Loucy (cell line): ENCODE measurements at regions not wholly inside any gene's neighbourhood (a gene's known extent, or its start where the extent isn't known, plus 50 kb on each side); places are given as distances from the start of the nearest gene placed in this dataset.

Experiments used
- H2AFZ ChIP-seq: fragments of 200-600 bp; sonication (generic); 2 replicates; pipeline ENCODE4 v1.6.0; 2016; ENCODE audit warnings: antibody characterized with exemption, mild to moderate bottlenecking, low read length, moderate library complexity
- H3F3A ChIP-seq: fragments of 200-600 bp; 2 replicates; pipeline ENCODE4 v1.6.0; 2016; ENCODE audit warnings: antibody characterized with exemption, low read depth, mild to moderate bottlenecking
- H3K27me3 ChIP-seq: fragments of 200-600 bp; sonication (generic); 2 replicates; pipeline ENCODE4 v1.6.1; 2014; ENCODE audit warnings: low read length, mild to moderate bottlenecking; ENCODE audit not compliant: insufficient read depth, poor library complexity, severe bottlenecking
- H3K36me3 ChIP-seq: fragments of 200-600 bp; sonication (generic); 2 replicates; pipeline ENCODE4 v1.6.1; 2016; ENCODE audit warnings: low read length; ENCODE audit not compliant: insufficient read depth
- H3K4me1 ChIP-seq: fragments of 200-600 bp; sonication (generic); 2 replicates; pipeline ENCODE4 v1.5.1; 2014; ENCODE audit warnings: low read length, mild to moderate bottlenecking; ENCODE audit not compliant: insufficient read depth, poor library complexity, severe bottlenecking
- H3K4me2 ChIP-seq: fragments of 200-600 bp; sonication (generic); 2 replicates; pipeline ENCODE4 v1.6.0; 2014; ENCODE audit warnings: antibody characterized with exemption, low read length, low read depth, mild to moderate bottlenecking; ENCODE audit not compliant: poor library complexity, severe bottlenecking
- H3K4me3 ChIP-seq: fragments of 200-600 bp; sonication (generic); 2 replicates; pipeline ENCODE4 v1.5.1; 2014; ENCODE audit warnings: low read length, mild to moderate bottlenecking, mixed read lengths; ENCODE audit not compliant: poor library complexity, severe bottlenecking
- H3K79me2 ChIP-seq: fragments of 200-600 bp; sonication (generic); 2 replicates; pipeline ENCODE4 v1.6.1; 2014; ENCODE audit warnings: low read length; ENCODE audit not compliant: insufficient read depth
- H3K9ac ChIP-seq: fragments of 200-600 bp; sonication (generic); 2 replicates; pipeline ENCODE4 v1.6.0; 2014; ENCODE audit warnings: mild to moderate bottlenecking, low read depth, low read length, moderate library complexity; ENCODE audit not compliant: poor library complexity, severe bottlenecking
- H3K9me2 ChIP-seq: fragments of 200-600 bp; sonication (generic); replicated peaks from 2 replicates; pipeline ENCODE4 v1.6.1; 2016; ENCODE audit warnings: low read depth, low read length, mixed read lengths
- H3K9me3 ChIP-seq: fragments of 200-600 bp; sonication (generic); 2 replicates; pipeline ENCODE4 v1.6.1; 2014; ENCODE audit warnings: mild to moderate bottlenecking, antibody characterized with exemption, low read length, low read depth; ENCODE audit not compliant: insufficient read depth
- H4K20me1 ChIP-seq: fragments of 200-600 bp; sonication (generic); 2 replicates; pipeline ENCODE4 v1.6.0; 2014; ENCODE audit warnings: antibody characterized with exemption, low read length, mild to moderate bottlenecking; ENCODE audit not compliant: insufficient read depth, poor library complexity, severe bottlenecking
- EZH2phosphoT487 ChIP-seq: fragments of 200-600 bp; IDR thresholded peaks from 2 replicates; pipeline ENCODE4 v1.6.1; 2018; ENCODE audit warnings: antibody characterized with exemption, mild to moderate bottlenecking, moderate library complexity, borderline replicate concordance
- TF ChIP-seq, protein P1 (sequence below): fragments of 200-600 bp; sonication (generic); conservative IDR thresholded peaks from 2 replicates; pipeline ENCODE4 v1.5.1; 2014; ENCODE audit warnings: mild to moderate bottlenecking, antibody characterized with exemption, low read length

DNA sequence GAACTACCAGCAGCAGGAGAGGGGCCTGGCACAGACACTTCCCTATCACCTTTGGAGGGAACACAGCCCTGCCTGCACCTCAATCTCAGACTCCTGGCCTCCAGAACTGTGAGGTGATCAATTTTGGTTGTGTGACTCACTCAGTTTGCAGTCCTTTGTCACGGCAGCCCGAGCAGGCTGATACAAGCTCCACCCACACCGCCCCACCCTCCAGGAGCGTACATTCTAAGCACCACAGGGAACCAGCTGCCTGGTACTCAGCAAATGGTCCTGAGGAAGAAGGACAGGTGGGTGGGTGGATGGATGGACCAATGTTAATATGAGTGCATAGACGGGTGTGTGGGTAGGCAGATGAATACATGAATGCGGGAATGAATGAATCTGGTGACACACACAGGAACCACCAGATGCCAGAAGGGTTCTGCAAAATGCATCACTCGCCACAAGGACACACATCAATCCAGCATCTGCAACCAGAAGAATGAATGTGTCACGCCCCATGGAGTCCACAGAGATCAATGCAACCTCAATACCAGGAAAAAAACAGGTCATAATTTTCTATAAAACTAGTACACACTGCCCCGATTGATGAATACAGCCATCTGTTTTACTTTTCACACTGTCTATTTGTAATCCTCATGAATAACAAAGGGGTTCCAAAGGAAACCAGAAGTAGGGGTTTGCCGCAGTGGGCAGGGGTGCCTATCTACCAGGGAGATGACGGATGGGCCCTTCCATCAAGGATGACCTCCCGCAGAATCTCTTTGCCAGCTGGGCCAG is 284.5 kb downstream of the NPHP4 start:
- Histone ChIP-seq H3K9me2 (no peaks in the 10 kb centered on the region), H3K36me3 (no peaks in the 10 kb centered on the region), H3K4me2 (no peak overlapping the region), H3K4me3 (no peak overlapping the region), H4K20me1 (no peaks in the 10 kb centered on the region), H2AFZ (no peak overlapping the region), H3K9ac (no peak overlapping the region), H3K4me1 (no peaks in the 10 kb centered on the region), H3K9me3 (no peaks in the 10 kb centered on the region; the same call in 1 of the 2 replicates), H3F3A (no peaks in the 10 kb centered on the region), H3K27me3 (no peaks in the 10 kb centered on the region), H3K79me2 (no peaks in the 10 kb centered on the region)
- TF ChIP-seq, protein P1, sequence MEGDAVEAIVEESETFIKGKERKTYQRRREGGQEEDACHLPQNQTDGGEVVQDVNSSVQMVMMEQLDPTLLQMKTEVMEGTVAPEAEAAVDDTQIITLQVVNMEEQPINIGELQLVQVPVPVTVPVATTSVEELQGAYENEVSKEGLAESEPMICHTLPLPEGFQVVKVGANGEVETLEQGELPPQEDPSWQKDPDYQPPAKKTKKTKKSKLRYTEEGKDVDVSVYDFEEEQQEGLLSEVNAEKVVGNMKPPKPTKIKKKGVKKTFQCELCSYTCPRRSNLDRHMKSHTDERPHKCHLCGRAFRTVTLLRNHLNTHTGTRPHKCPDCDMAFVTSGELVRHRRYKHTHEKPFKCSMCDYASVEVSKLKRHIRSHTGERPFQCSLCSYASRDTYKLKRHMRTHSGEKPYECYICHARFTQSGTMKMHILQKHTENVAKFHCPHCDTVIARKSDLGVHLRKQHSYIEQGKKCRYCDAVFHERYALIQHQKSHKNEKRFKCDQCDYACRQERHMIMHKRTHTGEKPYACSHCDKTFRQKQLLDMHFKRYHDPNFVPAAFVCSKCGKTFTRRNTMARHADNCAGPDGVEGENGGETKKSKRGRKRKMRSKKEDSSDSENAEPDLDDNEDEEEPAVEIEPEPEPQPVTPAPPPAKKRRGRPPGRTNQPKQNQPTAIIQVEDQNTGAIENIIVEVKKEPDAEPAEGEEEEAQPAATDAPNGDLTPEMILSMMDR: no peak
- no peak for TF ChIP-seq EZH2phosphoT487

DNA sequence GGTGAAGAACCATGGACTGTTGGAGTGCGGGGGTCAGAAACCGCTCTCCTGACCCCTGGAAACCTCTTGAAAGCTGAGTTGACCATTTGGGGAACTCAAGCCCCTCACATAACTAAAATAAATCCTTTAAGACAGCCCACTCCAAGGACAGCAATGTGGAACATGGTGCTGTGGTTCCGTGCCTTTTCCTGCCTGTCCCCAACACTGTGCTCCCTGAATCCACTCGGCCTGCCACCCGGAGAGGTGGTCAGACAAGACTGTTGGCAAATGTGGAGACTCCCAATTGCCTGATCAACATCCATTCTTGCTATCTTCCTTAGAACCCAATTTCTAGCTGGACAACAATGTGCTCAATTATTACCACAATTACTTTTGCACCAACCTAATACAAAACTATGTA is 286.0 kb downstream of the NPHP4 start:
- Histone ChIP-seq H3K27me3 (no peaks in the 10 kb centered on the region), H3F3A (no peaks in the 10 kb centered on the region), H2AFZ (no peak overlapping the region), H3K36me3 (no peaks in the 10 kb centered on the region), H3K9ac (no peak overlapping the region), H3K4me1 (no peaks in the 10 kb centered on the region), H3K9me3 (no peaks in the 10 kb centered on the region), H3K4me2 (no peak overlapping the region), H4K20me1 (no peaks in the 10 kb centered on the region), H3K9me2 (no peaks in the 10 kb centered on the region), H3K79me2 (no peaks in the 10 kb centered on the region), H3K4me3 (no peak overlapping the region)
- no peak for TF ChIP-seq EZH2phosphoT487
- TF ChIP-seq, protein P1: no peak

DNA sequence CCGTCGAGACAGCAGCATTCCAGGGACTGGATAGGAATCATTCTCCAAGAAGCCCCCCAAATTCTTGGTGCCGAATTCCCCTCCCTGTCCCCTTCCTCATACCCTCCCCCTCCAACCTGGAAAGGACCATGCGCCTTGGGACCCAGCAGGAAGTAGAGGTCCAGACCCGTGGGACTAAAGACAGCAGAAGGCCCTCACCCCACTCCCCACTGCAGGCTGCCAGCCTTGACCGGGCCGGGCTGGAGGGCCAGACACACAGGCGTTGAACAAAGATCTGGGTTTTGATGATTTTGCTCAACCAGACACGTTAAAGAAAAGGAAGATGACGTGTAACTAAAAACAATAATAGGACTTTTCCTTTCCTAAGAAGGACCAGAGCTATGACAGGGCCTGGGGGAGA is 286.5 kb downstream of the NPHP4 start:
- Histone ChIP-seq H3K4me1 (no peaks in the 10 kb centered on the region), H3K36me3 (no peaks in the 10 kb centered on the region), H3K79me2 (no peaks in the 10 kb centered on the region), H3K4me2 (no peak overlapping the region), H3K27me3 (no peaks in the 10 kb centered on the region), H3K9me3 (no peaks in the 10 kb centered on the region), H4K20me1 (no peaks in the 10 kb centered on the region), H2AFZ (no peak overlapping the region), H3K9ac (no peak overlapping the region), H3K9me2 (no peaks in the 10 kb centered on the region), H3F3A (no peaks in the 10 kb centered on the region), H3K4me3 (no peak overlapping the region)
- TF ChIP-seq, protein P1: no peak
- TF ChIP-seq EZH2phosphoT487: no peak
